Neural crest cell (in vitro differentiated cells): ENCODE measurements at regions not wholly inside any gene's neighbourhood (a gene's known extent, or its start where the extent isn't known, plus 50 kb on each side); places are given as distances from the start of the nearest gene placed in this dataset.

Experiments
- DNase-seq: peaks from one replicate; pipeline ENCODE4 v3.0.0; 2021; ENCODE audit warnings: low read depth, mixed read lengths, low spot score
- H3K27ac Mint-ChIP-seq: one replicate; pipeline ENCODE4 v1.8.0; 2021; ENCODE audit warnings: mild to moderate bottlenecking, mixed read lengths; ENCODE audit not compliant: unreplicated experiment
- H3K27me3 Mint-ChIP-seq: 2 replicates; pipeline ENCODE4 v1.8.0; 2021; ENCODE audit warnings: low read depth, mild to moderate bottlenecking, mixed read lengths
- H3K36me3 Mint-ChIP-seq: 2 replicates; pipeline ENCODE4 v1.8.0; 2021; ENCODE audit warnings: low read depth, mild to moderate bottlenecking, mixed read lengths
- H3K4me1 Mint-ChIP-seq: 2 replicates; pipeline ENCODE4 v1.8.0; 2021; ENCODE audit warnings: mixed read lengths
- H3K4me3 Mint-ChIP-seq: one replicate; pipeline ENCODE4 v1.8.0; 2021; ENCODE audit warnings: mild to moderate bottlenecking, mixed read lengths
- H3K9me3 Mint-ChIP-seq: 2 replicates; pipeline ENCODE4 v1.8.0; 2021; ENCODE audit warnings: mixed read lengths
- CTCF ChIP-seq: fragments of 200-600 bp; sonication (generic); conservative IDR thresholded peaks from 2 replicates; pipeline ENCODE4 v1.5.0; 2021; ENCODE audit warnings: antibody characterized with exemption, mild to moderate bottlenecking

- no peaks in the 10 kb centered on the region for H3K27me3 Mint-ChIP-seq
- no peak overlapping the region for H3K4me3 Mint-ChIP-seq
- no peaks in the 10 kb centered on the region for H3K4me1 Mint-ChIP-seq
Measured at GRCh38 chr4:36773467-36773866, 471.1 kb upstream of the NWD2 start.

GRCh38 chr4:36775544-36775943, 469.0 kb upstream of the NWD2 start:
- no peak overlapping the region for H3K4me3 Mint-ChIP-seq
- no peaks in the 10 kb centered on the region for H3K4me1 Mint-ChIP-seq
- TF ChIP-seq CTCF, result no peak
- no peak for DNase-seq
- no peaks in the 10 kb centered on the region for H3K9me3 Mint-ChIP-seq
- H3K27me3 Mint-ChIP-seq, result no peaks in the 10 kb centered on the region
- H3K27ac Mint-ChIP-seq, result no peak overlapping the region
- no peaks in the 10 kb centered on the region for H3K36me3 Mint-ChIP-seq

More at GRCh38 chr4:36773467-36773866, 471.1 kb upstream of the NWD2 start:
- no peak for TF ChIP-seq CTCF
- H3K27ac Mint-ChIP-seq, result no peak overlapping the region
- H3K9me3 Mint-ChIP-seq, result no peaks in the 10 kb centered on the region
- no peak for DNase-seq
- H3K36me3 Mint-ChIP-seq, result no peaks in the 10 kb centered on the region

GRCh38 chr4:36779601-36780000, 464.9 kb upstream of the NWD2 start:
- H3K4me1 Mint-ChIP-seq, result no peaks in the 10 kb centered on the region
- peaks cover 2% of the 10 kb centered on the region for H3K9me3 Mint-ChIP-seq
- no peak overlapping the region for H3K4me3 Mint-ChIP-seq
- no peak overlapping the region for H3K27ac Mint-ChIP-seq
- no peaks in the 10 kb centered on the region for H3K36me3 Mint-ChIP-seq
- TF ChIP-seq CTCF, result no peak
- DNase-seq, result no peak
- H3K27me3 Mint-ChIP-seq, result no peaks in the 10 kb centered on the region

GRCh38 chr4:36785973-36786372, 458.6 kb upstream of the NWD2 start:
- no peaks in the 10 kb centered on the region for H3K4me1 Mint-ChIP-seq
- TF ChIP-seq CTCF, result no peak
- no peak overlapping the region for H3K4me3 Mint-ChIP-seq
- H3K9me3 Mint-ChIP-seq, result peaks cover 2% of the 10 kb centered on the region
- no peak overlapping the region for H3K27ac Mint-ChIP-seq
- no peaks in the 10 kb centered on the region for H3K27me3 Mint-ChIP-seq
- DNase-seq, result no peak
- no peaks in the 10 kb centered on the region for H3K36me3 Mint-ChIP-seq

- no peak for TF ChIP-seq CTCF
- H3K9me3 Mint-ChIP-seq, result peaks cover 2% of the 10 kb centered on the region
- no peak overlapping the region for H3K4me3 Mint-ChIP-seq
- no peaks in the 10 kb centered on the region for H3K27me3 Mint-ChIP-seq
- no peaks in the 10 kb centered on the region for H3K4me1 Mint-ChIP-seq
- H3K27ac Mint-ChIP-seq, result no peak overlapping the region
- no peak for DNase-seq
- H3K36me3 Mint-ChIP-seq, result no peaks in the 10 kb centered on the region
Measured at GRCh38 chr4:36786519-36786918, 458.0 kb upstream of the NWD2 start.

- no peaks in the 10 kb centered on the region for H3K27me3 Mint-ChIP-seq
Measured at GRCh38 chr4:36794716-36795115, 449.8 kb upstream of the NWD2 start.

More at GRCh38 chr4:36794716-36795115, 449.8 kb upstream of the NWD2 start:
- no peak for TF ChIP-seq CTCF
- Mint-ChIP-seq H3K27ac (no peak overlapping the region), H3K4me1 (no peaks in the 10 kb centered on the region), H3K4me3 (no peak overlapping the region), H3K9me3 (peaks cover 8% of the 10 kb centered on the region), H3K36me3 (no peaks in the 10 kb centered on the region)
- no peak for DNase-seq
